GM12891 (cell line): ENCODE measurements at regions not wholly inside any gene's neighbourhood (a gene's known extent, or its start where the extent isn't known, plus 50 kb on each side); places are given as distances from the start of the nearest gene placed in this dataset.

ENCODE experiments used
- PAX5 ChIP-seq: IDR thresholded peaks from 2 replicates; pipeline ENCODE4 v1.6.1; 2011; ENCODE audit warnings: low read length, moderate library complexity, mild to moderate bottlenecking; ENCODE audit not compliant: insufficient read depth, severe bottlenecking
- POLR2A ChIP-seq: IDR thresholded peaks from 2 replicates; pipeline ENCODE4 v1.6.1; 2011; ENCODE audit warnings: low read depth, low read length, control low read depth
- POLR2AphosphoS5 ChIP-seq: IDR thresholded peaks from 2 replicates; pipeline ENCODE4 v1.6.1; 2011; ENCODE audit warnings: low read depth, low read length, control low read depth
- SPI1 ChIP-seq: IDR thresholded peaks from 2 replicates; pipeline ENCODE4 v1.6.1; 2011; ENCODE audit warnings: low read depth, low read length, control low read depth
- TAF1 ChIP-seq: IDR thresholded peaks from 2 replicates; pipeline ENCODE4 v1.6.1; 2011; ENCODE audit warnings: low read depth, low read length, control low read depth

GRCh38 chr21:35508139-35508888, 459.2 kb upstream of the RUNX1 start:
- no peak for TF ChIP-seq SPI1
- TF ChIP-seq POLR2AphosphoS5, result no peak
- no peak for TF ChIP-seq POLR2A
- no peak for TF ChIP-seq PAX5
- no peak for TF ChIP-seq TAF1
